GM12878 (cell line): ENCODE measurements at regions not wholly inside any gene's neighbourhood (a gene's known extent, or its start where the extent isn't known, plus 50 kb on each side); places are given as distances from the start of the nearest gene placed in this dataset.

Experiments used
- BHLHE40 ChIP-seq, 2 experiments: fragments of 450-650 bp in 1 of 2; IDR thresholded peaks; 2 replicates each; pipeline ENCODE4 v1.6.1; 2011 to 2017; ENCODE audit warnings: low read depth in 2 of 2, borderline replicate concordance in 1 of 2, improper control_type of control experiment in 1 of 2, low read length in 1 of 2, mild to moderate bottlenecking in 1 of 2
- DPF2 ChIP-seq: fragments of 450-650 bp; IDR thresholded peaks from 2 replicates; pipeline ENCODE4 v1.6.1; 2017; ENCODE audit warnings: mild to moderate bottlenecking
- EED ChIP-seq: sonication (generic); IDR thresholded peaks from 2 replicates; pipeline ENCODE4 v1.6.1; 2016; ENCODE audit warnings: antibody characterized with exemption, low read depth
- FOXK2 ChIP-seq: fragments of 450-650 bp; IDR thresholded peaks from 2 replicates; pipeline ENCODE4 v1.6.1; 2017; ENCODE audit warnings: mild to moderate bottlenecking, moderate library complexity
- HCFC1 ChIP-seq: fragments of 150-350 bp; IDR thresholded peaks from 2 replicates; pipeline ENCODE4 v1.6.1; 2014; ENCODE audit warnings: low read length
- MEF2A ChIP-seq: IDR thresholded peaks from 2 replicates; pipeline ENCODE4 v1.6.1; 2011; ENCODE audit warnings: low read depth, mild to moderate bottlenecking, low read length, moderate library complexity; ENCODE audit not compliant: insufficient read depth
- PML ChIP-seq: IDR thresholded peaks from 2 replicates; pipeline ENCODE4 v1.6.1; 2012; ENCODE audit warnings: low read length, inconsistent platforms
- RELA ChIP-seq: fragments of 450-650 bp; IDR thresholded peaks from 2 replicates; pipeline ENCODE4 v1.8.0; 2014; ENCODE audit warnings: borderline replicate concordance; ENCODE audit not compliant: partially characterized antibody
- SMAD5 ChIP-seq: IDR thresholded peaks from 2 replicates; pipeline ENCODE4 v1.6.1; 2016; ENCODE audit warnings: antibody characterized with exemption, low read depth
- SMC3 ChIP-seq: IDR thresholded peaks from 2 replicates; pipeline ENCODE4 v1.6.1; 2011; ENCODE audit warnings: low read length, improper control_type of control experiment, borderline replicate concordance
- SP1 ChIP-seq: IDR thresholded peaks from one replicate; pipeline ENCODE4 v1.6.1; 2011; ENCODE audit warnings: low read depth, low read length
- TF ChIP-seq, protein P1 (sequence below): IDR thresholded peaks from 2 replicates; pipeline ENCODE4 v1.6.1; 2012; ENCODE audit warnings: improper control_type of control experiment, low read depth, low read length; ENCODE audit not compliant: insufficient replicate concordance
- TF ChIP-seq, protein P2 (sequence below), 3 experiments: IDR thresholded peaks in 2 of 3; conservative IDR thresholded peaks in 1 of 3; 2 replicates each; pipeline ENCODE4 v1.5.1; 2011; ENCODE audit warnings: low read depth in 3 of 3, low read length in 3 of 3, mild to moderate bottlenecking in 3 of 3, control low read depth in 2 of 3, moderate library complexity in 2 of 3, inconsistent platforms in 1 of 3, mixed read lengths in 1 of 3; ENCODE audit not compliant: control insufficient read depth in 2 of 3, insufficient read depth in 1 of 3; ENCODE audit errors: extremely low read depth in 1 of 3
- TF ChIP-seq, protein P3 (sequence below): fragments of 450-650 bp; IDR thresholded peaks from 2 replicates; pipeline ENCODE4 v1.6.1; 2017; ENCODE audit warnings: antibody characterized with exemption, mild to moderate bottlenecking, moderate library complexity

DNA sequence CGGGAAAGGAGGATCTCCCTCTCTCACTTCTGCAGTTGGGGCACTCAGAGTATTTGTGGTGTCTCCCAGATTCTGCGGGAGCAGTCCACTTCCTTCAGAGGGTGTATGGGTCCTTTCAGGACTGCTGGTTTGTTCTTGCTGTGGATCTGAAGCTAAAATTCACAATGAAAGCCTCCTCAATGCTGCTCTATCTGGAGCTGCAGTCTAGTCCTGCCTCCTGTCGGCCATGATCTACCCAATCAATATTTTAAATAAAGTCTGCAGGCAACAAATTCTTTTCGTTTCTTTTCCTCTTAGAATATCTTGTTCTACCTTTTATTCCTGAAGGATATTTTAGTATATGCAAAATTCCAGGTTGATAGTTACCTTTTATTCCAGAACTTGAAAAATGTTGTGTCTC is 226.1 kb upstream of the AR start (continued):
- TF ChIP-seq, protein P1, sequence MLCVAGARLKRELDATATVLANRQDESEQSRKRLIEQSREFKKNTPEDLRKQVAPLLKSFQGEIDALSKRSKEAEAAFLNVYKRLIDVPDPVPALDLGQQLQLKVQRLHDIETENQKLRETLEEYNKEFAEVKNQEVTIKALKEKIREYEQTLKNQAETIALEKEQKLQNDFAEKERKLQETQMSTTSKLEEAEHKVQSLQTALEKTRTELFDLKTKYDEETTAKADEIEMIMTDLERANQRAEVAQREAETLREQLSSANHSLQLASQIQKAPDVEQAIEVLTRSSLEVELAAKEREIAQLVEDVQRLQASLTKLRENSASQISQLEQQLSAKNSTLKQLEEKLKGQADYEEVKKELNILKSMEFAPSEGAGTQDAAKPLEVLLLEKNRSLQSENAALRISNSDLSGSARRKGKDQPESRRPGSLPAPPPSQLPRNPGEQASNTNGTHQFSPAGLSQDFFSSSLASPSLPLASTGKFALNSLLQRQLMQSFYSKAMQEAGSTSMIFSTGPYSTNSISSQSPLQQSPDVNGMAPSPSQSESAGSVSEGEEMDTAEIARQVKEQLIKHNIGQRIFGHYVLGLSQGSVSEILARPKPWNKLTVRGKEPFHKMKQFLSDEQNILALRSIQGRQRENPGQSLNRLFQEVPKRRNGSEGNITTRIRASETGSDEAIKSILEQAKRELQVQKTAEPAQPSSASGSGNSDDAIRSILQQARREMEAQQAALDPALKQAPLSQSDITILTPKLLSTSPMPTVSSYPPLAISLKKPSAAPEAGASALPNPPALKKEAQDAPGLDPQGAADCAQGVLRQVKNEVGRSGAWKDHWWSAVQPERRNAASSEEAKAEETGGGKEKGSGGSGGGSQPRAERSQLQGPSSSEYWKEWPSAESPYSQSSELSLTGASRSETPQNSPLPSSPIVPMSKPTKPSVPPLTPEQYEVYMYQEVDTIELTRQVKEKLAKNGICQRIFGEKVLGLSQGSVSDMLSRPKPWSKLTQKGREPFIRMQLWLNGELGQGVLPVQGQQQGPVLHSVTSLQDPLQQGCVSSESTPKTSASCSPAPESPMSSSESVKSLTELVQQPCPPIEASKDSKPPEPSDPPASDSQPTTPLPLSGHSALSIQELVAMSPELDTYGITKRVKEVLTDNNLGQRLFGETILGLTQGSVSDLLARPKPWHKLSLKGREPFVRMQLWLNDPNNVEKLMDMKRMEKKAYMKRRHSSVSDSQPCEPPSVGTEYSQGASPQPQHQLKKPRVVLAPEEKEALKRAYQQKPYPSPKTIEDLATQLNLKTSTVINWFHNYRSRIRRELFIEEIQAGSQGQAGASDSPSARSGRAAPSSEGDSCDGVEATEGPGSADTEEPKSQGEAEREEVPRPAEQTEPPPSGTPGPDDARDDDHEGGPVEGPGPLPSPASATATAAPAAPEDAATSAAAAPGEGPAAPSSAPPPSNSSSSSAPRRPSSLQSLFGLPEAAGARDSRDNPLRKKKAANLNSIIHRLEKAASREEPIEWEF = no peak
- TF ChIP-seq SP1 (no peak), MEF2A (no peak), EED (no peak), SMAD5 (no peak), HCFC1 (no peak), SMC3 (no peak), FOXK2 (no peak), PML (no peak), DPF2 (no peak), RELA (no peak), BHLHE40 (IDR thresholded peaks at IDR 0.05; ENCODE audit: borderline replicate concordance in 1 of 2, low read depth in 2 of 2, low read length in 1 of 2) (no peak)
- TF ChIP-seq, protein P2, sequence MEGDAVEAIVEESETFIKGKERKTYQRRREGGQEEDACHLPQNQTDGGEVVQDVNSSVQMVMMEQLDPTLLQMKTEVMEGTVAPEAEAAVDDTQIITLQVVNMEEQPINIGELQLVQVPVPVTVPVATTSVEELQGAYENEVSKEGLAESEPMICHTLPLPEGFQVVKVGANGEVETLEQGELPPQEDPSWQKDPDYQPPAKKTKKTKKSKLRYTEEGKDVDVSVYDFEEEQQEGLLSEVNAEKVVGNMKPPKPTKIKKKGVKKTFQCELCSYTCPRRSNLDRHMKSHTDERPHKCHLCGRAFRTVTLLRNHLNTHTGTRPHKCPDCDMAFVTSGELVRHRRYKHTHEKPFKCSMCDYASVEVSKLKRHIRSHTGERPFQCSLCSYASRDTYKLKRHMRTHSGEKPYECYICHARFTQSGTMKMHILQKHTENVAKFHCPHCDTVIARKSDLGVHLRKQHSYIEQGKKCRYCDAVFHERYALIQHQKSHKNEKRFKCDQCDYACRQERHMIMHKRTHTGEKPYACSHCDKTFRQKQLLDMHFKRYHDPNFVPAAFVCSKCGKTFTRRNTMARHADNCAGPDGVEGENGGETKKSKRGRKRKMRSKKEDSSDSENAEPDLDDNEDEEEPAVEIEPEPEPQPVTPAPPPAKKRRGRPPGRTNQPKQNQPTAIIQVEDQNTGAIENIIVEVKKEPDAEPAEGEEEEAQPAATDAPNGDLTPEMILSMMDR (IDR thresholded peaks at IDR 0.05 in 2 of 3, conservative IDR thresholded peaks at IDR 0.05 in 1 of 3; ENCODE audit: control insufficient read depth in 2 of 3, extremely low read depth in 1 of 3, insufficient read depth in 1 of 3, low read depth in 3 of 3, low read length in 3 of 3) = no peak
- TF ChIP-seq, protein P3, sequence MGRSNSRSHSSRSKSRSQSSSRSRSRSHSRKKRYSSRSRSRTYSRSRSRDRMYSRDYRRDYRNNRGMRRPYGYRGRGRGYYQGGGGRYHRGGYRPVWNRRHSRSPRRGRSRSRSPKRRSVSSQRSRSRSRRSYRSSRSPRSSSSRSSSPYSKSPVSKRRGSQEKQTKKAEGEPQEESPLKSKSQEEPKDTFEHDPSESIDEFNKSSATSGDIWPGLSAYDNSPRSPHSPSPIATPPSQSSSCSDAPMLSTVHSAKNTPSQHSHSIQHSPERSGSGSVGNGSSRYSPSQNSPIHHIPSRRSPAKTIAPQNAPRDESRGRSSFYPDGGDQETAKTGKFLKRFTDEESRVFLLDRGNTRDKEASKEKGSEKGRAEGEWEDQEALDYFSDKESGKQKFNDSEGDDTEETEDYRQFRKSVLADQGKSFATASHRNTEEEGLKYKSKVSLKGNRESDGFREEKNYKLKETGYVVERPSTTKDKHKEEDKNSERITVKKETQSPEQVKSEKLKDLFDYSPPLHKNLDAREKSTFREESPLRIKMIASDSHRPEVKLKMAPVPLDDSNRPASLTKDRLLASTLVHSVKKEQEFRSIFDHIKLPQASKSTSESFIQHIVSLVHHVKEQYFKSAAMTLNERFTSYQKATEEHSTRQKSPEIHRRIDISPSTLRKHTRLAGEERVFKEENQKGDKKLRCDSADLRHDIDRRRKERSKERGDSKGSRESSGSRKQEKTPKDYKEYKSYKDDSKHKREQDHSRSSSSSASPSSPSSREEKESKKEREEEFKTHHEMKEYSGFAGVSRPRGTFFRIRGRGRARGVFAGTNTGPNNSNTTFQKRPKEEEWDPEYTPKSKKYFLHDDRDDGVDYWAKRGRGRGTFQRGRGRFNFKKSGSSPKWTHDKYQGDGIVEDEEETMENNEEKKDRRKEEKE = no peak
